ENCODE measurements at regions not wholly inside any gene's neighbourhood (a gene's known extent, or its start where the extent isn't known, plus 50 kb on each side); places are given as distances from the start of the nearest gene placed in this dataset.
"Not testable (repeated sequence)": the region's sequence is repeated elsewhere in the genome, so short reads cannot be mapped to it uniquely, and the experiment has no call there.

DNA sequence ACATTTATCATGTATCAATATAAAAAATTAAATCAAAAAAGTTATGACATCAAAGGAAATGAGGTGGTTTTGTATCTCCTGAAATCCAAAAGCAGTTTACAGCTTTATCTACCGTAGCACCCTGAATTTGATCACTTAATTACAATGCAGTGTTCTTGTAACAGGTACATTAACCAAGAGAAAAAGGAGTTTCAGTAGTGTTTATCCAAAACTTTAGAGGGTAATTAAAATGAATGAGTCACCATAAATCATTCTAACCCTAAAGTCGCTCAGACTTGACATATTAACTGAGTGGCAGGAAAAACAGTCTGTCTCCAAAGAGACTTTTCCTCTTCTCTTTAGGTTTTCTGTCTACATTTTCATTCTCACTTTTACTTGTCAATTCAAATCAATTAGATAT, 907.6 kb upstream of the EPHA5 start:
- DNase-seq, result no peak

DNA sequence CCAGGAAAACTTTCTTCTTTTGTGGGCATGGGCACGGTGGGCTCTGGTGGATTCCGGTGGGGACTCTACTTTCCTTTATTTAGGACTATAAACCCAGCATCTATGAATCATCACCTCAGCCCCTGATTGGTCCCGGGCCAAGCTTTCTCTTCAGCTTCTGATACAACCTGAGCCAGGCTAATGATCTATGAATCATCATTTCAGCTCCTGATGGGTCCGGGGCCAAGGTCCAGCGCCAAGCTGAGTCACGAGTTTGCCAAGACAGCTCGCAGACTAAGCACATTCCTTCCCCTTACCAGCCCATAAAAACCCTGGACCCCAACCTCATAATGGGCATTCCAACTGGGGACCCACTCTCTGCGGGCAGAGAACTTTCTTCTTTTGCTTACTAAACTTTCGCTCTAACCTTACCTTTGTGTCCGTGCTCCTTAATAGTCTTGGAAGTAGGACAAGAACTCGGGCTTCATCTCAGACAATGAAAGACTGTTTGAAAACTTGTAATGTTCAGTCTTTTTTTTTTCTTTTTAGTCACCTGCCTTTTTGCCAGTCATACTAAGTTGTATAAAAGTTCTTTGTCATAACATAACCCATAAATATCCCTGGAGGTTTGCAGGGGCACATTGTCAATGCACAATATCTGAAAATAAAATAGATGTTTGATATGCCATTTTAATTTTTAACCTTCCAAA, 904.9 kb upstream of the EPHA5 start:
- no peak for DNase-seq

DNA sequence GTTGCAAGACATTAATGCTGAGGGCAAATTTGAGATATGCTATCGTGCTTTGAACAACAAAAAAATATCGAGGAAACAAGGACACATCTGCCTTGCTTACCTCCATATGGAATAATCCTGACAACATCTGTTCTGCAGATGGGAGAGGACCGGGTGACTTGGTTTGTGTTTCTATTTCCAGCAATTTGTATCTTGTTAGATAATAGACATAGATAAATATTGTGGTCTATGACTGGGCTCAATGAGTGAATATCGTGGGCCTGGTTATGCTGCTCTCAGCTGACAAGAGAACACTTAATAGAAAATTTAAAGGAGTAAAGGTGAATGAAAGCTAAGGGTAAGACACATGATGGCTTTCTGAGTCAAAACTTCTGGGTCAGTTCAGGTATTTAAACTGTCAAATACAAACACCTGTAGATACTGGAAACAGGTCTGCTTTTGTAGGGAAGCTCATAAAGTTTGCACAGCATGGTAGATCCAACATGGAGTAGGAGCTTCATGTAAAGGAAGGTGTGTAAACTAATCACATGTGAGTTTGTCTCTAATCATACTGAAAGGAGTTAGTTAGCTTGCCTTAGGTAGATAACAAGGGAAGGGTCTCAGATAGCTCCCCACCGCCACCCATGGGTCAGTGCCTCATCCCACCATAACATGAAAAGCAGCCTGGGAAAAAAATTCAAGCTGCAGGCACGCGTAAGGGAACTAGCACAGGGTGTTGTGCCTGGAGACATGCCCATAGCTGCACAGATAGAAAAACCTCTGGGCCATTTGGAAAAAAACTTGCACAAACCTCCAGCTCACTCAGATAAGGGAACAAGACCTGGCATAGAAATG, 904.1 kb upstream of the EPHA5 start:
- no peak for DNase-seq

DNA sequence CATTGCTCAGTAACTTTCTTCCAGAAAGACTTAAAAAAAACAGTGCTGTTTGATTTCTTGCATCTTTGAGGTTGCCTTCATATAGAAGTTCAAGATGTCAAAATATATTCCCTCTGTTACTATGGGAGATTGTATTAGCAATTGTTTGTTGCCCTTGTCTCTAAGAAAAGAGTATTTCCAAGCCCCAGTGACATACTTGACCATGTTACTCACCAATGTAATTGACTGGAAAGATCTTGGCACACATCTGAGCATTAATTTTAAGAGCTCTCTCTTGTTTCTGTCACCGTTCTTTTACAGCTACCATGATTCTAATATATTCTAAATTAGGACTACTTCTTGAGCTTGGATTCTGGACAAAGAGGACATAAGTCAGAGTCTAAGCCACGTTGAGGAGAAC, 902.7 kb upstream of the EPHA5 start:
- DNase-seq, result no peak

DNA sequence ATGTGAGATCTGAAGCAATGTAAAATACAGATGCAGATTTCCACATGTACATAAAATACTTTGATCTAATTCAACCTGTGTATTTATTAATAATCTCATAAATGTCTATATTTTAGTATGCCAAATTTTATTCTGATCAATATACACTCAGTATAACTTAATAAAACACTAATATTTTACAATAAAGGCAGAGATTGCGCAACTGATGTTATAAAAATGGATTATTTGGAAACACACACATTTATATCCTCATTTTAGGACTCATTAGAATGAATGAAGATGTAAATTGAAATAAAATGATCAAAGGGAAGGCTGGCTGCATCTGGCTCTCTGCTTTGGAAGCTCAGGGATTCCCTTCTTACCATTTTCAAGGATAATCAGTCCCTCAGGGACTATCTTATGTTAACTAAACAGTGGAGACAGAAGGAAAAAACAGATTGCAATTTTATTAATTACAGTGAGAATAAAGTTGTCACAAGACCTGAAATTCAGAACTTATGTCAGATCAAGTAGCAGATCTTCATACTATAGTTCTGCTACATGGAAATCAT, 900.9 kb upstream of the EPHA5 start:
- DNase-seq, result no peak

DNA sequence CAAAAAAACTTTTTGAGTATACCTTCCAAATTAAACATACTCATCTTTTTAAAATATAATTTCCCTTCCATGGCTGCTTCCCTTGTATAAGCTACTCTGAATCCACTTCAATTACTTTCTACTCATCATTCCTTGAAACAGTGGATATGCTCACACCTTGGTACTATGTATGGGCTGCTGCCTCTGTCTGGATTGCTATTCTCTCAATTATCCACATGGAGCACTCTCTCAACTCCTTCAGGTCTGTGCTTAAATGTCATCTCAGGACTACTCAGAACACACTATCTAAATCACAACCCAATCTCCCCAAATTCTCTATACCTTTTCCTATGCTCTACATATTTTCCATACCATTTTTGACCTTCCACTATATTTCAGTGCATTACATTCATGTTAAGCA, 898.9 kb upstream of the EPHA5 start:
- no peak for DNase-seq

DNA sequence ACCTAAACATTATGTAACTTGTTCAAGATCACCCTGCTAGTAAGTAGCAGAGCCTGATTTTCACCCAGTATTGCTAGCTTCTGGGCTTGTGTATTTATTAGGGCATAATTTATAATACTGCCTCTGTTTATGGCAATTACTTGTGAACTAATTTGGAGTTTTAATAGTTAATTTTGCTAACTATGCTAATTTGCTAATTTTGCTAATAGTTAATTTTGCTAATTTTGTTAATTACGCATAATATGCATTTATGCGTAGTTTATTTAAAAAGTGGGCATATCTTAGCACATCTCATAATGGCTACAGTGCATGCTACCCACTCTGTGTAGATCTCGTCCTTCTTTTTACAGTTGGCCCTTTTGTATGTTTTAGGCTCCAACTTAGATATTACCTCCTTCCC, 898.1 kb upstream of the EPHA5 start:
- no peak for DNase-seq

DNA sequence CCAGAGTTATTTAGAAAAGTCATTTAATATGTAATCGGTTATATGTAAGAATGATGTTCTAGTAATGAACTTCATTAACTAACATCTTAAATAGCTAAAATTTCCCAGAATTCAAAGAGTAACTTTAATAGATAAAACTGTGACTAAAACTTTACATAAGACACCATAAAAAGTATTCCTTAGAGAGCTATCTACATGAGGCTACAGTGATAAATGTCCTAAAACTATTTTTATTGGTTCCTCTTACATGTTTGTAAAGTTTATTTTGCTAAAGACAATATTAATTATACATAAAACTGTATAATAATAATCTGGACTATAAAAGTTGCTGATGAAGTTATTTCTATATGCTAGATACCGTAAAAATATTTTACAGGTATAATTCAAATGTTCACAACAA, 897.7 kb upstream of the EPHA5 start:
- no peak for DNase-seq

DNA sequence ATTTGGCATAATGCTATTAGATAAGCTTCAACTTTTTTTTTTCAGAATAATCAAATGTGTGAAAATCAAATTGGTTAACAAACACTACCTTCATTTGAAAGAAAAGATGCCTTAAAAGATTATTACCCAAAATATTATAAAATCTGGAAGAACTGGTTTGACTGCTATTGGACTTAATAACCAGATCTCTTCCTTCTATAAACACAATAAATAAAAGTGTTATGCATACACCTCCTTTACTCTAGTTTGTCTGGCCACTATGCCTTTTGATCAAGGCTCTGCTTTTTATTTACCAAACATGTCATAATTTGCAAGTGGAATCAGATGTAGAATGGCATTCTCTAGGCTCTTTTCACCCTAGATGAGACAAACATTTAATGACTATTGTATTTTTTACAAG, 897.3 kb upstream of the EPHA5 start:
- no peak for DNase-seq

DNA sequence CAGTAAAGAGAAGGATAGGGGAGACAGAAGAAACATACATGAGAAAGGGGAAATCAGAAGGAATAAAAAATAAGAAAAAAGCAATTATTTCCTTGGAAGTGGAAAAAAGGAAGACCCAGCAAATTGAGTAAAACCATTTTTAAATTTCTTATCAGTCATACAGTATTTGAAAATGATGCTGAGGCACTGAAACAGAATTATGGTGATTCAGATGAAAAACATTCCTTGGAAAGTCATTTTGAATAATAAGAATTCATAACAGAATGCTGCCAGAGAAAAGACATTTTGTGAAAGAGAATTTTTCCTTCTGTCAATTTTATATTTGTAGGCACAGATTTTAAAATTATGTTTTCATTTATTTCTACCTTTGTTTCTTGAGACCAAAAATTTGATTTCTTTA, 895.5 kb upstream of the EPHA5 start:
- no peak for DNase-seq

DNA sequence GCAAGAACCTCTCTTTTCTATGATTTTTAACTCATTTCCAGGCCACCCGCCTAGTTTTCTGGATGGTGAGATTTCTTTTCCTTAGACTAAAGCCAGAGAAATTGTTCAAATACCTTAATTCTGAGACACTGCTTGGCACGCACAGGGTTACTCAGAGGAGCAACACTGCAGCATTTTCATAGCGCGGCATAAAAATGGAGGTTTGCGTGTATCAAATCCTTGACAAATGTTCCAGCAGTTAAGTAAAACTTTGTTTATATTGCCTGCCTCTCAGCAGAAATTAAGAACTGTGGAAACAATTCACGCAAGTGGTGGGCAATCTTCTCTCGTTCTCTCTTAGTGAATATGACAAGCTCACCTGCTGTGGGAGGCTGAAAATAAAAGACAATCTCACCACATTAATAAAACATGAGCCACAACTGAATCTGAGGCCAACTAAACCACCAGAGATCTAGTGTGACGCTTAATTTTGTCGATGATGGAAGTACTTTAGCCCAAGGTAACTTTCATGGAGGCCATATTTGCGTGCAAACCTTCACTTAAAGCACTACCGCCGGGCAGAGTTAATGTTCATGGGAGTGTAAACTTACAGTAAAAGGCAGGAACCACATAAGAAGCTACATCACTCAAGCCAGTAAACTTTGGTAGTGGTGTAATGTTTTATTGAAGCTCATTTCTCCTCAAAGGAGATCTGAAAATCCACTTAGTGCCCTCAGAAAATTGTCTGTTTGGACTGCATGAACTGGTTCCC, 894.8 kb upstream of the EPHA5 start:
- DNase-seq, result no peak

DNA sequence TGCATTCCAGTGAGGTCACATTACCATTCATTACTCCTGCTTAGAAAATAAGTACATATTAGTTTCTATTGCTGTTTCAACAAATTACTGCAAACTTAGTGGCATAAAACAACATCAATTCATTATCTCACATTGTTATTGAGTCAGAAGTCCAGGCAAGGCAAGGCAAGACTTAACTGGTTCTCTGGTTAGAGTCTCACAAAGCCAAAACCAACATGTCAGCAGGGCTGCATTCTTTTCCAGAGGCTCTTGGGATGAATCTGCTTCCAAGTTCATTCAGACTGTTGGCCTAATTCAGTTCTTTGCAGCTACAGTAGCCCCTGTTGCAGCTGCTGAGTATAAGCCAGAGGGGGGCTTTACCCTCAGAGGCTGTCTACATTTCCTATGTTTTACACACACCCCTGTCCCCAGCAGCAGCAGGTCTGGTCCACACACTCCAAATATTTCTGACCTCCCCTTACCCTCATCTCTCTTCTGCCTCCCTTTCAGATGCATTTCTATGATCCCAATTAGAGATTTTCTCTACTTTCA, 892.1 kb upstream of the EPHA5 start:
- no peak for DNase-seq

DNA sequence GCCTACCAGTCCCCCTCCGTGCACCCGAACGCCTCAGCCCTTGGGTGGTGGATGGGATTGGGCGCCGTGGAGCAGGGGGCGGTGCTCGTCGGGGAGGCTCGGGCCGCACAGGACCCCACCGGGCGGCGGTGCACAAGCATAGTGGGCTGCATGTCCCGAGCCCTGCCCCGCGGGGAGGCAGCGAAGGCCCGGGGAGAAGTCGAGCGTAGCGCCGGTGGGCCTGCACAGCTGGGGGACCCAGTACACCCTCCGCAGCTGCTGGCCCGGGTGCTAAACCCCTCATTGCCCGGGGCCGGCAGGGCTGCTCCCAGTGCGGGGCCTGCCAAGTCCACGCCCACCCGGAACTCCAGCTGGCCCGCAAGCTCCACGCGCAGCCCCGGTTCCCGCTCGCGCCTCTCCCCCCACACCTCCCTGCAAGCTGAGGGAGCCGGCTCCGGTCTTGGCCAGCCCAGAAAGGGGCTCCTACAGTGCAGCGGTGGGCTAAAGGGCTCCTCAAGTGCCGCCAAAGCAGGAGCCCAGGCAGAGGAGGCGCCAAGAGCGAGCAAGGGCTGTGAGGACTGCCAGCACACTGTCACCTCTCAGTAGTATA, 891.3 kb upstream of the EPHA5 start:
- DNase-seq, result not testable (repeated sequence)

DNA sequence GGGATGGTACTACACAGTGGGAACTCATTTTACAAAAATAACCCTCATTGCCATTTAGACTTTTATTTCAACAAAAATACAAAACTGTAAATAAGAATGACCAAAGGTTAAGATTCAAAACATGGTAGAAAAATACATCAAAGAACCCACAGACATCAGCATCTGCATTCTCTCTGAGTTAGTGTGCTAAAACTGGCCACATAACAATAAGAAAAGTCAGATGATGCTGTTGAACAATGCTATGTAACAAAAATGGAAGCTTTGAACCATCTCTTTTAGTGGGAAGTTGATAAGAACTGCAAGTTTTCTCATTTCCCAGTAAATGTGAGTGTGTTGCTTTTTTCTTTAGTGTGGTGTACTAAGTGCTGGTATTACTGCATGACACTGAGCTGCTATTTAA, 888.4 kb upstream of the EPHA5 start:
- no peak for DNase-seq

DNA sequence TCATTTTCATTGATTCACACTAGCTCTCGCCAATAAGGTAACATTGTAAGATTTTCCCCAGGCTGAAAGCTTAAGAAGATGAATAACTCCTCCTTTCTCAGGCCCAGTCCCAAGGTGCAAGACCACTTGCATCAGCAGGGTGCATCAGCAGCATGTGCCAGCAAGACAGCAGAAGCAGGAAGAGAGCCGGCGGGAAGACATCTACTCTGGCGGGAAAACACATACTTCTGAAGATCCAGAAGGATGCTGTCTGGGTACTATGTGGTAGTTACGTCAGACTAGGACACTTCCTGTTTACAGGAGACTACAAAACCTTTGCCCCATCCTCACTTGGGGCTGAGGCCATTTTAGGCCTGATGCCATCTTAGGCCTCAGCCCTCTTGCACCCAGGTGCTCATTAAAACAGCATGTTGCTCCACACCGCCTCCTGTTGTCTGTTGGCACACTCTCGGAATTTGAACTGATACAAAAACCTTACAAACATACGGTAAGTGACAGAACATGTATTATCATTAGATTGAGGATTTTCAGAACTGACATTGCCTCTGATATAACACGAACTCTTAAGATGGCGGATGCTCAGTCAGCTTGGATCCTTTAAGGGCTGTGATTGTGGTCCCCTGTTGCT, 886.5 kb upstream of the EPHA5 start:
- DNase-seq, result no peak

DNA sequence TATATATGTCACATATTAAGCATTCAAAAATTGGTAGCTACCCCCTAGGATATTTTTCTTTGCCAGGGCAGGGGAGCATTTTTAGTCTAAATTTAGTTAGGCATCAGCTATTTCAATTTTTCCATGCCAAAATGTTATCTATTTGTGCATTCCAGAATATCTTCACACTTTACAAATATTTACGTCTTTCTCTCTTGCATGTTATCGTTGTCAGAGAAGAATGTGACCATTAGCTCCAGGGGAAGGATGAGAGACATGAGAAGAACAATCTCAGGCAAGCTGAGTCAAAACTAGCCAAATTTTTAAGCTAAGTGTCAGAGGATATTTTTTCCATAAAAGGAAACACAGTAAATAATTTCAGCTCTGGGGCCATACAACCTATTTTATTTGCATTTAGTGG, 885.0 kb upstream of the EPHA5 start:
- DNase-seq, result no peak

DNA sequence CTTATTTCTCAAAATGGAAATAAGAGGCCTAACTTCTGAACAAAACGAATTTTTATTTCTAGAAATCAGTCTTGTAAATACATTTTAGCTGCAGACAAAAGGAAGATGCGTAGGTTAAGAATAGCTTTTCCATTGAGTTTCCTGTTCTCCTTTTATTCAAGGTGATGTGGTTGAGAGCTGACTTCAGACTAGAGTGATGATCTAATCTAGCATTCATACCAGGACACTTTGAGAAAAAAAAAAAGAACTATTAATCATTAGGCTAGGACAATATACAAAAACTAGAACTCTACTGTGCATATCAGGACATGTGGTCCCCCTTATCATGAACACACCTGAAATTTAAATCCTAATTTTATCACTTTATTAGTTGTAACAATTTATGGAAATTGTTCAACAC, 884.5 kb upstream of the EPHA5 start:
- DNase-seq, result no peak

DNA sequence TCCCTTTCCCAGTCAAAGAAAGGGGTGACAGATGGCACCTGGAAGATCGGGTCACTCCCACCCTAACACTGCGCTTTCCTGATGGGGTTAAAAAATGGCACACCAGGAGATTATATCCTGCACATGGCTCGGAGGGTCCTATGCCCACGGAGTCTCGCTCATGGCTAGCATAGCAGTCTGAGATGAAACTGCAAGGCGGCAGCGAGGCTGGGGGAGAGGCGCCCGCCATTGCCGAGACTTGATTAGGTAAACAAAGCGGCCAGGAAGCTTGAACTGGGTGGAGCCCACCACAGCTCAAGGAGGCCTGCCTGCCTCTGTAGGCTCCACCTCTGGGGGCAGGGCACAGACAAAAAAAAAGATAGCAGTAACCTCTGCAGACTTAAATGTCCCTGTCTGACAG, 875.0 kb upstream of the EPHA5 start:
- not testable (repeated sequence) for DNase-seq

DNA sequence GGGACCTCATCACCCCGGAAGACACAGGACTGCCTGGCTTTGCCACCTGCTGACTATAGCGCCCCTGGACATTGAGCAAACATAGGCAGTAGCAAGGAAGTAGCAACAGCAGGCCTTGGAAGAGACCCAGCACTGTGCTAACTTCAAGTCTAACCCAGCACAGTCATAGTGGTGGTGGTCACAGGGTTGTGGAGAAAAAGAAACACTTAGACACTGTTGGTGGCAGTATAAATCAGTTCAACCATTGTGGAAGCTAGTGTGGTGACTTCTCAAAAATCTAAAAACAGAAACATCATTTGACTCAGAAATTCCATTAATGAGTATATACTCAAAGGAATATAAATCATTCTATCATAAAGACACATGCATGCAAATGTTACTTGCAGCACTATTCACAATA, 874.0 kb upstream of the EPHA5 start:
- DNase-seq, result no peak

DNA sequence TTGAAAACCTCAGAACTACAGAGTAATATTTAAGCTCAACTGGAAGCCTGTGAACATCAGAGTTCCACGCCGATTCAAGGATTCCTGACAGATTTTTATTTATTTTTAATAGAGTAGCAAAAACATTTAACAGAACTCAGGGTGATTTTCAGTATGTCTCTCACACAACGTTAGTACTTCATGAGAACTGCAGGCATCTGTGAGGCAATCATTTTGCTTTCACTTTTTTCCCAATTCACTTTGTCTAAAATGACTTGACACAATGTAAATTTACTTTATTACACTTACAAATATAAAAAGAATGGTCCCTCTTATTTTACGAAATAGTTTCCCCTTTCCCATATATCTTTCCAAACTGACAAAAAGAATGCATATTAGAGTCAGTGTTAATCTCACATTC, 869.5 kb upstream of the EPHA5 start:
- DNase-seq, result no peak

DNA sequence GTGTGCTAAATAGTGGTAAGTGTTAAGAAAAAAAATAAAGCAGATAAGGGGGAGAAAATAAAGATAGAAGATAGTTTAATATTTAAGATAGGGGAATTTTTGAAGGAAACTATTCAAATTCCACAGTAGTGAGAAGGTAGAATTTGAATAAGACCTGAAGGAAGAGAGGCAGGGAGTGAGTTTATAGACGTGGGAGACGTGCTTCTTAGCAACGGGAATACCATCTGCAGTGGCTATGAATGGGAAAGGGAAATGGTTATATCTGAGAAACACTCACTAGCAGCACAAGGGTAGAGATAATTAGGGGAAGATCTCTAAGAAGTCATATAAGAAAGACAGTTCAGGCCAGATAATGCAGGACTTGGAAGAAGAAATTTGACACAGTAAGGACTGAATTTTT, 854.5 kb upstream of the EPHA5 start:
- DNase-seq, result no peak

DNA sequence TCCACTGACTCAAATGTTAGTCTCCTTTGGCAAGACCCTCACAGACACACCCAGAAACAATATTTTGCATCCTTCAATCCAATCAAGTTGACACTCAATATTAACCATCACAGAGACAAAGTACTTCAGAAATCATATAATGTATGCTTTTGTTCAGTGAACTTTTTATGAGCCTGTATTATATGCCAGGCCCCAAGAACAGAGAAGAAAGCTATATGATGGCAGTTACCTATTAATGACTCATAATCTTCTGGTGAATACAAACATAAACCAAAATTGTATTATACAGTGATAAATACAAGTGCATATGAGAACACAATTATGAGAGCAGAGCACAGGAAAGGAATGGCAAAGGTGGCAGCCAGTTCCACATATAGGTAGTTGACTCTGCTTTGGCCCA, 852.0 kb upstream of the EPHA5 start:
- DNase-seq, result no peak

DNA sequence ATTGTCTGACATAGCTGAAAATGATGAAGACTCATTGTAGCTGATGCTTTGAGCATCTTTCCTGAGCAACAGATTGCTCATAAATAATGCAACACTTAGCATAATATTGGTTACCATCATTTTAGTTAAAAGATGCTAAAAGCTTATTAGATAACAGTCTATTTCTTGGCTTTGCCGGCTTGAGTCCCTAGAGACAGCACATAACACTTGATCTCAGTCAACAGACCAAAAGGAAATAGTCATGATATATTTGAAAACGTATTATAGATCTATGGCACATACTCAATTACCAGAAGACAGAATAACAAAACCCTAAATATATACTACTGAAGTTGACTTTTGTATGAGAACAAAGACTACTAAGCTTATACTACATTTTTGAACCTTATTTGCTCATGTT, 846.7 kb upstream of the EPHA5 start:
- DNase-seq, result no peak
